Neural crest cell (in vitro differentiated cells): ENCODE measurements at regions not wholly inside any gene's neighbourhood (a gene's known extent, or its start where the extent isn't known, plus 50 kb on each side); places are given as distances from the start of the nearest gene placed in this dataset.
A peak's percentile ranks its signal among the peaks of the same experiment; 100 is the strongest.
"Not testable (repeated sequence)": the region's sequence is repeated elsewhere in the genome, so short reads cannot be mapped to it uniquely, and the experiment has no call there.

Experiments used
- DNase-seq: peaks from one replicate; pipeline ENCODE4 v3.0.0; 2021; ENCODE audit warnings: low read depth, mixed read lengths, low spot score
- H3K27ac Mint-ChIP-seq: one replicate; pipeline ENCODE4 v1.8.0; 2021; ENCODE audit warnings: mild to moderate bottlenecking, mixed read lengths; ENCODE audit not compliant: unreplicated experiment
- H3K27me3 Mint-ChIP-seq: 2 replicates; pipeline ENCODE4 v1.8.0; 2021; ENCODE audit warnings: low read depth, mild to moderate bottlenecking, mixed read lengths
- H3K36me3 Mint-ChIP-seq: 2 replicates; pipeline ENCODE4 v1.8.0; 2021; ENCODE audit warnings: low read depth, mild to moderate bottlenecking, mixed read lengths
- H3K4me1 Mint-ChIP-seq: 2 replicates; pipeline ENCODE4 v1.8.0; 2021; ENCODE audit warnings: mixed read lengths
- H3K4me3 Mint-ChIP-seq: one replicate; pipeline ENCODE4 v1.8.0; 2021; ENCODE audit warnings: mild to moderate bottlenecking, mixed read lengths
- H3K9me3 Mint-ChIP-seq: 2 replicates; pipeline ENCODE4 v1.8.0; 2021; ENCODE audit warnings: mixed read lengths
- TF ChIP-seq, protein P1 (sequence below): fragments of 200-600 bp; sonication (generic); conservative IDR thresholded peaks from 2 replicates; pipeline ENCODE4 v1.5.0; 2021; ENCODE audit warnings: antibody characterized with exemption, mild to moderate bottlenecking

DNA sequence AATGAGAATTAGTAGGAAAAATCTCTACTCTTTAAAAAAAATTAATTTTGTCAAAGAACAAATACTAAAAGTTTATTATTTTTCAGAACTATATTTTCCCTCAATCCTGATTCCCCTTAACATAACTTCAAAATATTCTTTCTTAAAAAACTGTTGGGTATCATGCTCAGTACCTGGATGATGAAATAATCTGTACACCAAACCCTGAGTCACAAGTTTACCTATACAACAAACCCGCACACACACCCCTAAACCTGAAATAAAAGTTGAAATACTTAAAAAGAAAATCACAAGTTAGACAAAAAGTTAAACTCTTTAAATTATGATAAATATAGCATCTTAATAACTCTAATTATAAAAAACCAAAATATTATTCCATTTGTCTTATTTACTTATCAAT, 812.3 kb downstream of the MAT2B start:
- H3K4me3 Mint-ChIP-seq = no peak overlapping the region
- H3K4me1 Mint-ChIP-seq = no peaks in the 10 kb centered on the region
- no peak for DNase-seq
- TF ChIP-seq, protein P1, sequence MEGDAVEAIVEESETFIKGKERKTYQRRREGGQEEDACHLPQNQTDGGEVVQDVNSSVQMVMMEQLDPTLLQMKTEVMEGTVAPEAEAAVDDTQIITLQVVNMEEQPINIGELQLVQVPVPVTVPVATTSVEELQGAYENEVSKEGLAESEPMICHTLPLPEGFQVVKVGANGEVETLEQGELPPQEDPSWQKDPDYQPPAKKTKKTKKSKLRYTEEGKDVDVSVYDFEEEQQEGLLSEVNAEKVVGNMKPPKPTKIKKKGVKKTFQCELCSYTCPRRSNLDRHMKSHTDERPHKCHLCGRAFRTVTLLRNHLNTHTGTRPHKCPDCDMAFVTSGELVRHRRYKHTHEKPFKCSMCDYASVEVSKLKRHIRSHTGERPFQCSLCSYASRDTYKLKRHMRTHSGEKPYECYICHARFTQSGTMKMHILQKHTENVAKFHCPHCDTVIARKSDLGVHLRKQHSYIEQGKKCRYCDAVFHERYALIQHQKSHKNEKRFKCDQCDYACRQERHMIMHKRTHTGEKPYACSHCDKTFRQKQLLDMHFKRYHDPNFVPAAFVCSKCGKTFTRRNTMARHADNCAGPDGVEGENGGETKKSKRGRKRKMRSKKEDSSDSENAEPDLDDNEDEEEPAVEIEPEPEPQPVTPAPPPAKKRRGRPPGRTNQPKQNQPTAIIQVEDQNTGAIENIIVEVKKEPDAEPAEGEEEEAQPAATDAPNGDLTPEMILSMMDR = no peak
- peaks cover 3% of the 10 kb centered on the region for H3K9me3 Mint-ChIP-seq
- no peaks in the 10 kb centered on the region for H3K36me3 Mint-ChIP-seq
- H3K27ac Mint-ChIP-seq = no peak overlapping the region
- H3K27me3 Mint-ChIP-seq = no peaks in the 10 kb centered on the region

DNA sequence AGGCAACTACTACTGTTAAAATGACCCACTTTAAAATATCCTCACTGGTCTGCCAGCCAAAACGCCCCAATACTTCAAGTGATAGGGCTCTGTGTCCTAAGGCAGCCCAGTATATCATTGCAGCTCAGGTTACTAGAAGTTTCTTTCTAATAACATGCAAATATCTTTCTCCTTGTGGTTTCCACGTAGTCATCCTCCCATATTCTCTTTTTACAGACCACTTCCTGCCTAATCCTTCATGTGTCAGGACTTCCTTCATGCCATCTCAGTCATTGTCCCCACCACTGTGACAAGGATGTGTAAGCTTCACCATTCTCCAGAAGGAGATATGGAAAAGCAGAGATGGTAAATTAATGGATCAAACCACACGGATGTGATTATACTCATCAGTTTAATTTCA, 813.7 kb downstream of the MAT2B start:
- Mint-ChIP-seq H3K4me3 (no peak overlapping the region), H3K4me1 (no peaks in the 10 kb centered on the region), H3K9me3 (peaks cover 3% of the 10 kb centered on the region), H3K27ac (no peak overlapping the region), H3K36me3 (no peaks in the 10 kb centered on the region), H3K27me3 (no peaks in the 10 kb centered on the region)
- TF ChIP-seq, protein P1 = no peak
- DNase-seq = no peak

DNA sequence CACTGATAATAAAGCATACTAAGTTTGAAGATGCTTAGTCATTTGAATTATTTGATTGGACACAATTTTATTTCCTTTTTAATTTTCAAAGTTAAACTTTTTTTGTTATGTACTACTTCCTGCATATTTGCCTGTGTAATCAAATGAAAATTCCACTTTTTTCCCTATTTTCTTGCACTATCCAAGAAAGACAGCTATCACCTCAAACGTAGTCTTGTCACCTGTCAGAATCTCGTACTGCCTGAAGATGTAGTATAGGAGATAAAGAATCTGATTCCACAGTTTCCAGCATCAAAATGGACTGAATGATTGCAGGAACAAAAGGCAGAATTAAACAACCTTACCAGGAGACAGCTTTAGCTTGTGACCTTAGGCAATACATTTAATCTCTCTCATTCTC, 818.8 kb downstream of the MAT2B start:
- no peak overlapping the region for H3K27ac Mint-ChIP-seq
- no peaks in the 10 kb centered on the region for H3K4me1 Mint-ChIP-seq
- H3K36me3 Mint-ChIP-seq = peaks cover 13% of the 10 kb centered on the region
- TF ChIP-seq, protein P1 = no peak
- no peaks in the 10 kb centered on the region for H3K27me3 Mint-ChIP-seq
- H3K4me3 Mint-ChIP-seq = no peak overlapping the region
- no peak for DNase-seq
- peaks cover 17% of the 10 kb centered on the region for H3K9me3 Mint-ChIP-seq

DNA sequence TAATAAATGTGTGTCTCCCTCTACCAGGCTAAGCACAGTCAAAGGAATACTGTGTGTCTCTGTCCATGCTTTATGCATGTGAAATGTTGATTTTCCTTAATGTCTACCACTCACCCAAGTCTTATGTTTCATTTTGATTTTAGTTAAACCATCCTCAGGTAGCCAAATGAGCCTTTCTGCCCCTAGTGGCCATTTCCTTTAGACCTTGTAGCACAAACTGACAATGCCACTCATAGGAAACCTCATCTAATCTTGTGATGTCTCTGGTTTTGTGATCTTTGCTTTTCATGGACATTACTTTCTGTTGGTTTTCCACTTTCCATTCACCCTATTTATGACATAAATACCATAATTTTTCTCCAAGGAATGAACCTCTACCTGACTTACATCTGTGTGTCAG, 820.8 kb downstream of the MAT2B start:
- peaks cover 15% of the 10 kb centered on the region for H3K9me3 Mint-ChIP-seq
- no peak for DNase-seq
- no peaks in the 10 kb centered on the region for H3K4me1 Mint-ChIP-seq
- H3K36me3 Mint-ChIP-seq = peaks cover 13% of the 10 kb centered on the region
- no peak overlapping the region for H3K4me3 Mint-ChIP-seq
- no peaks in the 10 kb centered on the region for H3K27me3 Mint-ChIP-seq
- no peak overlapping the region for H3K27ac Mint-ChIP-seq
- TF ChIP-seq, protein P1 = peak; percentile 29

DNA sequence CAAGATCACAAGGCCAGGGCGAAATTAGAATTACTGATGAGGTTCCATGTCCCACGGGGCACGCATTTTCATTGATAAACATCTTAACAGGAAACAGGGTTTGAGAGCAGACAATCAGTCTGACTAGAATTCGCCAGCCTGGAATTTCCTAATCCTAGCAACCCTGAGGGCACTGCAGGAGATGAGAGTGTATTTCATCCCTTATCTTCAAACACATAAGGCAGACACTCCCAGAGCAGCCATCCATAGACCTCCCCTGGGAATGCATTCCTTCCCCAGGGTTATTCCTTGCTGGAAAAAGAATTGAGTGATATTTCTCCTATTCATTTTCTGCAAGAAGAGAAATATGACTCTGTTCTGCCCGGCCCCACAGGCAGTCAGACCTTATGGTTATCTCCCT, 821.7 kb downstream of the MAT2B start:
- not testable (repeated sequence) for DNase-seq, H3K27me3 Mint-ChIP-seq, H3K4me3 Mint-ChIP-seq, H3K27ac Mint-ChIP-seq, H3K4me1 Mint-ChIP-seq
- Mint-ChIP-seq H3K36me3 (peaks cover 13% of the 10 kb centered on the region), H3K9me3 (peaks cover 15% of the 10 kb centered on the region)

DNA sequence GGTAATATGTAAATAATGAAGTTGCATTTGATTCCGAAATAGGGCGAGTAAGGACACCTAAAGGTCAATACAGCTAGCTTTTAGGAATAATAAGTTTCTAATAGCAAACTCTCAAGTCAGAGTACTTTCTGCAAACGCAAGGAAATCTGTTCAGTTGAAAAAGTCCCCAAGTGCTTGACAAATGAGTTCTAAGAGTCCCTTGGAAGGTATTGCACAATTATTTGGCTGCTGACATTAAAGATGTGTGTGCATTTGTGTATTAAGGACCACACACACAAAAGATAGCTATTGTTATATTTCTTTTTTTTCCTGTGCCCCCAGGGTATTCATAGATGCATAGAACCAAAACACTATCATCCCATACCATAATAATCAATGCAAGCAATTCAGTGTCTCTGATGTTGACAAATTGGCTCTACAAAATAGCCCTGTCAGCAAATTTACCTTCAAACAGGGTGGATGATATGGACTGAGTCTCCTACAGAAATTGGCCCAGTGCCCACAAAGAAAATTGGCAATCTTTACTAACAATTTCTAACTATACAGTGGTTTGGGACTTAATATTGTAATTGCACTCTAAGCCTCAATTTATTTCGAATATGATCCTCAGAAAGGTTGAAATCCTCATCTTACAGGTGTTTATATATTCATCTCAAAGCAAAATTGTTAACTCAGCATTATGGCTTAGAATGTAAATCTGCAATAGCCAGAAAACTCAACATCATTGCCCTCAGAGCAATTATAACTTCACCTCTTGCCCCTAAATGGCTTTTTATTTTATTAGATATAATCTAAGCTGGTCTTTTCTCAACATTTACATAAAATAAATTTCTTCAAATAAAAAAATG, 827.2 kb downstream of the MAT2B start:
- H3K27ac Mint-ChIP-seq = no peak overlapping the region
- DNase-seq = no peak
- H3K4me3 Mint-ChIP-seq = no peak overlapping the region
- peaks cover 2% of the 10 kb centered on the region for H3K9me3 Mint-ChIP-seq
- H3K36me3 Mint-ChIP-seq = no peaks in the 10 kb centered on the region
- no peaks in the 10 kb centered on the region for H3K4me1 Mint-ChIP-seq
- no peaks in the 10 kb centered on the region for H3K27me3 Mint-ChIP-seq
- TF ChIP-seq, protein P1 = no peak
